DMS53 (cell line): ENCODE measurements at regions not wholly inside any gene's neighbourhood (a gene's known extent, or its start where the extent isn't known, plus 50 kb on each side); places are given as distances from the start of the nearest gene placed in this dataset.
"Not testable (repeated sequence)": the region's sequence is repeated elsewhere in the genome, so short reads cannot be mapped to it uniquely, and the experiment has no call there.

Experiments used
- DNase-seq: peaks from one replicate; lab custom pipeline; 2025; lab: John Stamatoyannopoulos, UW

DNA sequence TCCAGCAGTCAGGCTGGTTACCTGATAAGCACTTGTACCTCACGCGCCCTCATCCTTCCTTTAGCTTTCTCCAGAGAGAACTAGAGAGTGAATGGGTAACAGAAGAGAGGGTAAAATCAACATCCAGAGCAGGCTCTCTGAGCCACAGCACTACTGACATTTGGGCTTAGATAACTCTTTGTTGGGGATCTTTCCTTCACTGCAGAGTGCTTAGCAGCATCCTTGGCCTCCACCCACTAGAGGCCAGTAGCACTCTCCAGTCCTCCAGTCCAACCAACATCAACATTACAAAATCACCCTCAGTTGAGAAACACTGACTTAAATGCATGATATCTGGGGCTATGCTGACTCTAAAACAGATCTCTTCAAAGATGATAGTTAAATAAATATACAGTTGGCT lies 220.7 kb downstream of the TACR3 start:
- peak; percentile 2 for DNase-seq

DNA sequence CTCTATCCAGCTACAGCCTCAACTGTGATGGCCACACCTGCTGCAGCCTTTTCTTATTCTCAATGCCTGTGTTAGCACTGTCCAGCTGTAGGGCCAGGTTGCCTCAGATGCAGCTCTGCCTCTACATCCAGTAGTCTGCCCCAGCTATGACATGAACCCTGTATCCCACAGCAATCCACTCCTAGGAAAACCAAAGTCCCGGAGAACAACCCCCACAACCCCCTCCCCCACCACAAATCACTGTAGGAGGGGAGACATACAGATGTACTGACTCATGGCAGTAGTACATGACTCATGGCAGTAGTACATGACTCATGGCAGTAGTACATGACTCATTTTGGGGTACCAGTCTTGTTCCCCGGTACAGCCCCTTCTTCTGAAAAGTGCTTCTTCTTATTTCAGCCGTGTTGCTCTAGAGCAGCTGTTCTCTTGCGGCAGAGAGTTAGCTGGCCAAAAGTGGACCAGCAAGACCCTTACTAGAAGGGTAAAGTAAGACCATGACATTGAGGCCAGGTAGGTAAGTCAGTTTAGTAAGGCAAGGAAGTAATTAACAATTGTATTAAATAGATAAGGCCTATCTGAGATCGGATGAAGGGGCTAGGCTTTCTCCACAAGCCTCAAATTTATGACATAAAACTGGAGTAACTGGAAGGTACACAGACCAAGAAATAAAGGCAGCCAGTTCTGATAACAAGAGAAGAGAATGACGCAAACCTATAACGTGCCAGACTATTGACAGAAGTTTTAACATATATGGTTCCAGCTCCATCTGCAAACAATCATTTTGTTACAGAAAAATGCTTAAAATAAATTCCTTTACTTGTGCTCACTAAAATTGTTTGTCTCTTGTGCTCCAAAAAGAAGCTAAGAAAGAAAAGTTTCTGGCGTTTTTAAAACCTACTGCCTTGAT lies 221.4 kb downstream of the TACR3 start:
- no peak for DNase-seq

DNA sequence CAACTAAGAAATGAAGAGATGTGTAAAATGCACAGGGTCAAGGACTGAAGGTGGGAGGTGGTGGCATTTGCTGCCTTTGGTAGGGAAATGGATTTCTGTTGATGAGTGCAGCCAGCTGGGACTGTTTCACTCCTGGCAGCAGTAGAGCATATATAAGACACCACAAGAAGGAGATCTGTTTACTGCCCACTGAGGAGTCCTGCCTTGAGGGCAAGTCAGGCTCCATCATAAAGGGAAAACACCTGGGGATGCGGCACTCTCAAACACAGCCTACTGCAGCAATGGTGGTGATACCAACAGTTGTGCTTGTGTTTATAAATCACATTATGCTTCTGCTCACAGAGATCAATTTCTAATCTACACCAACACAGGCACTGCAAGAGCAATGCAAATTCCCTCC lies 222.1 kb downstream of the TACR3 start:
- DNase-seq = no peak

DNA sequence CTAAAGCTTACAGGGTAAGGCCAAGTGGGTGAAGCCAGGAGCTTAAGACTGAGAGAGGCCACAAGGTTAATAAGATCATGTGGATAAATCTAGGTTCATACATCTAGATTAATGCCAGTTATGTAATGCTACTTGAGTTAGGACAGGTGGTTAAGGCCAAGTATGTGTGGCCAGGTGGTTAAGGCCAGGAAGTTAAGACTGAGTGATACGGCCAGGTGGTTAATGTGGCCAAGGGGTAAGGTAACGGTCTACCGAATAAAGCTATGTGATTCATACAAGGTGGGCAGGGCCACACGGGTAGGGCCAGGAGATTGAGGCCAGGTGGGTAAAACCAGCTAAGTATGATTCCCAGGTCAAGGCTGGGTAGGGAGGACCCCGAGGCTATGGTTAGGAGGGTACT lies 223.0 kb downstream of the TACR3 start:
- peak; percentile 26 for DNase-seq

GRCh38 chr4:103493450-103494159 lies 226.2 kb downstream of the TACR3 start:
- DNase-seq = peak; percentile 76

DNA sequence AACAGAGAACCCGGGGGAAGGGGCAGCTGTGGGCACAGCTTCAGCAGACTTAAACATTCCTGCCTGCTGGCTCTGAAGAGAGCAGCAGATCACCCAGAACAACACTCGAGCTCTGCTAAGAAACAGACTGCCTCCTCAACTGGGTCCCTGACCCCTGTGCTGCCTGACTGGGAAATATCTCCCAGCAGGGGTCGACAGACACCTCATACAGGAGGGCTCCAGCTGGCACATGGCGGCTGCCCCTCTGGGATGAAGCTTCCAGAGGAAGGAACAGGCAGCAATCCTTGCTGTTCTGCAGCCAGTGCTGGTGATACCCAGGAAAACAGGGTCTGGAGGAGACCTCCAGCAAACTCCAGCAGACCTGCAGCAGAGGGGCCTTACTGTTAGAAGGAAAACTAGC lies 234.5 kb downstream of the TACR3 start:
- DNase-seq = not testable (repeated sequence)

DNA sequence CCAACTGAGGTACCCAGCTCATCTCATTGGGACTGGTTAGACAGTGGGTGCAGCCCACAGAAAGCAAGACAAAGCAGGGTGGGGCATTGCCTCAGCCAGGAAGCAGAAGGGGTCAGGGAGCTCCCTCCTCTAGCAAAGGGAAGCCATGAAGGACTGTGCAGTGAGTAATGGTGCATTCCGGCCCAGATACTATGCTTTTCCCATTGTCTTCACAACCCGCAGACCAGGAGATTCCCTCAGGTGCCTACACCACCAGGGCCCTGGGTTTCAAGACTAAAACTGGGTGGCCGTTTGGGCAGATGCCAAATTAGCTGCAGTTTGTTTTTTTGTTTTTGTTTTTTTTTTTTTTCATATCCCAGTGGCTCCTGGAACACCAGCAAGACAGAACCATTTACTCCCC lies 235.3 kb downstream of the TACR3 start:
- DNase-seq = no peak

- DNase-seq = no peak
Observed at GRCh38 chr4:103482893-103483292, 236.9 kb downstream of the TACR3 start.

DNA sequence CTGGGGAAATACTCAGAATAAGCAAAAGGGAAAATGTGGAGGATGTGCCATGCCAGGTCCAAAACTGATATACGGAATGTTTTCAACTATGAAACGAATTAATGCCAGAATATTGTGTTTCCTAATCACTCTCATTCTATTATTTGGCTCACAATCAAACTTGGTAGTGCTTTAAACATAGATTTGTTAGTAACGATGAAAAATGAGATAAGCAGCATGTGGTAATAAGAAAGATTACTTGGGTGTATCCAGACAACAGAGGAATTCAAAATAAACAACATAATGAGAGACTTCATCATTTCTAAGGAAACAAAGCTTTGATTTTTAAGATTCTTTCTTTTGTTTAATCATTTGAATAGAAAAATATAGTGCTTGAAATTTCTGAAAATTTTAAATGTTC lies 237.3 kb downstream of the TACR3 start:
- DNase-seq = no peak

- DNase-seq = no peak
Observed at GRCh38 chr4:103478734-103479133, 241.1 kb downstream of the TACR3 start.

DNA sequence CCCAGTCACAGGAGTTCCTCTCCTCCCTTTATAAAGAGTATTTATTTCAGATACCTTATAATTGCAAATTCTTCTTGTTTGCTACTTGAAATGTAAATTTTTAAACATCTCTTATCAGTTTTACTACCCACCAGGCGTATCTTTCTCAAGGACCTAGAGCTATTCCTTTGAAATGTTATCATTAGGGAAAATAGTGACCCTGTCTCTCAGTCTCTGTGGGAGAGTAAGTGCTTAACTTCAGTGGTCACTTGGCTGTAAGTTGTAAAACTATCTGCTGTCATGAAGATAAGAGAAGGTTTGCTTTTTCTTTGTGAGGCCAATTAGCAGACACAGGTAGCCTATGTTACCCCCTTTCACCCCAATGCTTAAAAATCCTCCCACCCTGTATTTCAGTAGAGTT lies 241.6 kb downstream of the TACR3 start:
- no peak for DNase-seq

DNA sequence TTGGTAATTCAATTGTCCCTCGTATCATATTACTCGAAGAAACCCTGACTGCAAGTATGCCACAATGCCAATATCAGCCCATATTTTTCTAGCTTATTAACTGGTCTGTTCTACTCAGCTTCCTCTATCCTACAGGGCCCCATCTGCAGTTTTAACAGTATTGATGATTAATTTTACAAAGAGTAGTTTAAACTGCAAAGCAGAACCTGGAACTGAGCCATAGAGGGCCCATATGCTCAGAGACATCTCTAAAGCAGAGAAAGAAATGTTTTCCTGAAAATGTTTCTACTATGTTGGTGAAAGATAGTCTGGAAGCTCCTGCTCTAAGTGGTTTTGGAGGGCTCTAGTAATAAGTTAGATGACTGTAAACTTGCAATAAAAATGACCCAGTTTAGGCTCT lies 259.4 kb upstream of the CENPE start:
- no peak for DNase-seq

GRCh38 chr4:103451341-103451740 lies 253.2 kb upstream of the CENPE start:
- DNase-seq = no peak

GRCh38 chr4:103450693-103451092 lies 252.6 kb upstream of the CENPE start:
- DNase-seq = no peak

- peak; percentile 2 for DNase-seq
Observed at GRCh38 chr4:103449296-103450023, 251.3 kb upstream of the CENPE start.

DNA sequence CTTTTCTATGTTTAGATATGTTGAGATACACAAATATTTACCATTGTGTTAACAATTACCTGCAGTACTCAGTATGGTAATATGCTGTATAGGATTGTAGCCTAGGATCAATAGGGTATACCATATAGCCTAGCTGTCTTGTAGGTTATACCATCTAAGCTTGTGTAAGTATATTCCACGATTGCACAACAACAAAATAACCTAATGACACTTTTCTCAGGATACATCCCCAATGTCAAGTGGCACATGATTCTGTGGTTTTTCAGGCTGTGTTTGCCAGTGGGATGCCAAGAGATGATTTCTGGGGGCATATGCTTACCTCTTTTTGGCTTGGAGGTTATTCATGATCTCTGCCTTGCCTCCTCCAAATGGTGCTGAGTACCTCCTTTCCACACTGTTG lies 247.2 kb upstream of the CENPE start:
- DNase-seq = no peak

DNA sequence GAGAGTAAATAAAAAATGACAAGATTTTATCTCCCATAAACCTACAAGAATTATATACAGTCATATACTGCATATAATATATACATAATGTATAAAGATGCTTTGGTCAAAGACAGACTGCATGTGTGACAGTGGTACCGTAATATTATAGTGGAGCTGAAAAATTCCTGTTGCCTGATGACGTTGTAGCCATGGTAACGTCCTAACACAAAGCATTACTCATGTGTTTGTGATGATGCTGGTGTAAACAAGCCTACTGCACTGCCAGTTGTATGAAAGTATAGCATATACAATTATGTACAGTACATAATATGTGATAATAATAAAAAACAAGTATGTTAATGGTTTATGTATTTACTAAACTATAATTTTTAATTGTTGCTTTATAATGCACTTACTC lies 245.2 kb upstream of the CENPE start:
- peak; percentile 80 for DNase-seq

DNA sequence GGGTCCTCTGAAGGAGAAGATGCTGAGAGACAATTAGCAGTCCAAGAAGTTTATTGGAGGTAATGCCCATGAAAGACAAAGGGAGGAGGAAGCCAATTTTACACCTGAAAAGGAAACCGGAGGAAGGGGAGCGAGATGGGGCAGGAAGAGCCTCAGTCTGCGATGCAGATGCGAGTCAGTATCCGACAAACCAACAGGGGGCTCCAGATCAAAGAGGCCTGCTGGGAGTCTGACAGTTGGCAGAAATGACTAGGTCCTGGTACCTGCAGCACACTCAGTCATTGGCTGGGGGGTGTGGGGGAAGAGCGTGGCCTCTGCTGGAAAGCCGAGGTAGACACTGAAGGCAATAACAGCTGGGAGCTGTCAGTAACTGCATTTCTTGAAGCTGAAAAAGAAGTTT lies 231.1 kb upstream of the CENPE start:
- peak; percentile 3 for DNase-seq

GRCh38 chr4:103425406-103425805 lies 227.3 kb upstream of the CENPE start:
- peak; percentile 50 for DNase-seq

DNA sequence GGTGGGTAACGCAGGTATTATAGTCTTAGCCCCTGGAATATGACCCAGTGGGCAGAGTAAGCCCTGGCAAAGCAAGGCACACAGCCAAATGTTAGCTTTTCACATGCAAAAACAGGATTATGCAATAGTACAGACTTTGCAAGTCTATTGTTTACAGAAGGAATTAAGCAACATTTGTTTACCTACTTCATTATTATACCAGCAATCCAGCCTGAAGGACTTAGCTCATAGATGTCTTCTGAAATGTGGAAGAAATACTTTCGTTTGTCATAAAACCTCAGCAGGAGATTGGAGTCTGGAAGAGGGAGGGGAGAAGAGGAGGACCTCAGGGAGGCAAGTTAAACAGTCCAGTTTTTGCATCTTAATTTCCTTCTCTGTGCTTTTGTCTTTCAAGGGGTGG lies 226.7 kb upstream of the CENPE start:
- peak; percentile 65 for DNase-seq

DNA sequence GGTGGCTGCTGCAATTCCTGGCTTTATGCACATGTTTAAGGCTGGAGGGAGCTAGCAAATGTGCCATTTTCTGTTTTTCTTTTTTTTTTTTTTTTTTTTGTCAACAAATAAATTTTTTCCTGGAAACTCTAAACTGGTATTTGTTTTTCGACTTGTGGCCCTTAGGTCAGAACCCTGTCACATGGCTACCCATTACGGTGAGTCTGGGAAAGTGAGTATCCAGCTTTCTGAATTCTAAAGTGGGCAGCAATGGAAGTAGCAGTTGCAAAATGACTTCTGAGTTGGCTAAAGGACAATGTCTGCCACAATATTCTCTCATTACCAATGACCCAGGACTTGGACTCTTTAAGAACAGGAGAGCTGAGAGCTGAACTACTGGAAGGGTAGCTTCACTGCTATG lies 225.1 kb upstream of the CENPE start:
- no peak for DNase-seq

- no peak for DNase-seq
Observed at GRCh38 chr4:103422467-103423219, 224.5 kb upstream of the CENPE start.
